ENCODE measurements at regions not wholly inside any gene's neighbourhood (a gene's known extent, or its start where the extent isn't known, plus 50 kb on each side); places are given as distances from the start of the nearest gene placed in this dataset.

GRCh38 chr2:7749895-7750559 is 832.8 kb downstream of the RNF144A start:
- TF ChIP-seq CTCF (conservative IDR thresholded peaks at IDR 0.05; ENCODE audit: low read depth, low read length) (no peak), EZH2 (IDR thresholded peaks at IDR 0.05; ENCODE audit: borderline replicate concordance, low read depth, low read length, poor library complexity, severe bottlenecking) (no peak)
